Fibroblast of the aortic adventitia (primary cell): ENCODE measurements at regions not wholly inside any gene's neighbourhood (a gene's known extent, or its start where the extent isn't known, plus 50 kb on each side); places are given as distances from the start of the nearest gene placed in this dataset.

ENCODE experiments used
- DNase-seq: peaks from one replicate; pipeline ENCODE4 v3.0.0-alpha.2; 2010; ENCODE audit warnings: low read depth
- H3K4me3 ChIP-seq: 2 replicates; pipeline ENCODE4 v1.5.1; 2011; ENCODE audit warnings: low read depth, mild to moderate bottlenecking, control low read depth, low read length, moderate library complexity
- CTCF ChIP-seq: IDR thresholded peaks from 2 replicates; pipeline ENCODE4 v1.5.1; 2011; ENCODE audit warnings: mild to moderate bottlenecking, low read length, control low read depth, inconsistent platforms; ENCODE audit not compliant: insufficient read depth

GRCh38 chr13:29920025-29920643 lies 69.7 kb upstream of the UBL3 start:
- no peak for TF ChIP-seq CTCF
- DNase-seq, result no peak
- H3K4me3 ChIP-seq, result no peak overlapping the region

GRCh38 chr13:29918845-29919244 lies 68.4 kb upstream of the UBL3 start:
- no peak for TF ChIP-seq CTCF
- DNase-seq, result peak; percentile 86
- no peak overlapping the region for H3K4me3 ChIP-seq

GRCh38 chr13:29917650-29918049 lies 67.2 kb upstream of the UBL3 start:
- no peak overlapping the region for H3K4me3 ChIP-seq
- no peak for DNase-seq
- TF ChIP-seq CTCF, result no peak

GRCh38 chr13:29914581-29914980 lies 64.2 kb upstream of the UBL3 start:
- TF ChIP-seq CTCF, result no peak
- no peak overlapping the region for H3K4me3 ChIP-seq
- DNase-seq, result no peak

- DNase-seq, result no peak
- no peak for TF ChIP-seq CTCF
- no peak overlapping the region for H3K4me3 ChIP-seq
Measured at GRCh38 chr13:29911781-29912418, 61.5 kb upstream of the UBL3 start.

- DNase-seq, result peak; percentile 63
- TF ChIP-seq CTCF, result no peak
Measured at GRCh38 chr13:29909975-29910674, 59.7 kb upstream of the UBL3 start.

More at GRCh38 chr13:29909975-29910674, 59.7 kb upstream of the UBL3 start:
- H3K4me3 ChIP-seq, result no peak overlapping the region
